ENCODE measurements at regions not wholly inside any gene's neighbourhood (a gene's known extent, or its start where the extent isn't known, plus 50 kb on each side); places are given as distances from the start of the nearest gene placed in this dataset.

- Histone ChIP-seq H3K36me3 (ENCODE audit: insufficient read depth, low read length) (no peaks in the 10 kb centered on the region), H3K4me3 (ENCODE audit: low read depth, low read length, poor library complexity, severe bottlenecking) (no peak overlapping the region), H3K27ac (ENCODE audit: low read depth, low read length, poor library complexity, severe bottlenecking) (no peak overlapping the region), H2AFZ (ENCODE audit: low read length) (no peak overlapping the region), H3K79me2 (ENCODE audit: insufficient read depth, low read length) (no peaks in the 10 kb centered on the region), H4K20me1 (ENCODE audit: insufficient read depth, low read length) (no peaks in the 10 kb centered on the region), H3K4me1 (ENCODE audit: insufficient read depth, low read length, severe bottlenecking) (no peaks in the 10 kb centered on the region), H3K9ac (ENCODE audit: low read length) (no peak overlapping the region), H3K27me3 (ENCODE audit: insufficient read depth, low read length) (no peaks in the 10 kb centered on the region), H3K9me3 (ENCODE audit: low read length) (no peaks in the 10 kb centered on the region), H3F3A (ENCODE audit: insufficient read depth, low read length) (no peaks in the 10 kb centered on the region), H3K4me2 (ENCODE audit: low read length) (no peak overlapping the region), H3K9me2 (ENCODE audit: low read depth, low read length) (no peaks in the 10 kb centered on the region)
- TF ChIP-seq CTCF (IDR thresholded peaks at IDR 0.05; ENCODE audit: low read length) (no peak), EZH2 (IDR thresholded peaks at IDR 0.05; ENCODE audit: borderline replicate concordance, low read length) (no peak)
These were observed 203.3 kb upstream of the SPOPL start for GRCh38 chr2:138298120-138298814.

- no peaks in the 10 kb centered on the region for H3K27me3 ChIP-seq (ENCODE audit: insufficient read depth, low read length)
- no peak overlapping the region for H3K4me3 ChIP-seq (ENCODE audit: low read depth, low read length, poor library complexity, severe bottlenecking)
- no peak overlapping the region for H2AFZ ChIP-seq (ENCODE audit: low read length)
- no peaks in the 10 kb centered on the region for H3F3A ChIP-seq (ENCODE audit: insufficient read depth, low read length)
- H4K20me1 ChIP-seq (ENCODE audit: insufficient read depth, low read length), result no peaks in the 10 kb centered on the region
- H3K4me2 ChIP-seq (ENCODE audit: low read length), result no peak overlapping the region
- no peak overlapping the region for H3K27ac ChIP-seq (ENCODE audit: low read depth, low read length, poor library complexity, severe bottlenecking)
- H3K79me2 ChIP-seq (ENCODE audit: insufficient read depth, low read length), result no peaks in the 10 kb centered on the region
- H3K4me1 ChIP-seq (ENCODE audit: insufficient read depth, low read length, severe bottlenecking), result no peaks in the 10 kb centered on the region
- no peaks in the 10 kb centered on the region for H3K9me2 ChIP-seq (ENCODE audit: low read depth, low read length)
- H3K36me3 ChIP-seq (ENCODE audit: insufficient read depth, low read length), result no peaks in the 10 kb centered on the region
- no peak overlapping the region for H3K9ac ChIP-seq (ENCODE audit: low read length)
- H3K9me3 ChIP-seq (ENCODE audit: low read length), result no peaks in the 10 kb centered on the region
- no peak for TF ChIP-seq CTCF (IDR thresholded peaks at IDR 0.05; ENCODE audit: low read length)
- no peak for TF ChIP-seq EZH2 (IDR thresholded peaks at IDR 0.05; ENCODE audit: borderline replicate concordance, low read length)
These were observed 202.7 kb upstream of the SPOPL start for GRCh38 chr2:138298900-138299299.

GRCh38 chr2:138306626-138307025, 194.9 kb upstream of the SPOPL start:
- Histone ChIP-seq H3K27ac (ENCODE audit: low read depth, low read length, poor library complexity, severe bottlenecking) (no peak overlapping the region), H3K27me3 (ENCODE audit: insufficient read depth, low read length) (no peaks in the 10 kb centered on the region)
- TF ChIP-seq CTCF (IDR thresholded peaks at IDR 0.05; ENCODE audit: low read length), result no peak
- no peak for TF ChIP-seq EZH2 (IDR thresholded peaks at IDR 0.05; ENCODE audit: borderline replicate concordance, low read length)

More at GRCh38 chr2:138306626-138307025, 194.9 kb upstream of the SPOPL start:
- Histone ChIP-seq H3K4me1 (ENCODE audit: insufficient read depth, low read length, severe bottlenecking) (no peaks in the 10 kb centered on the region), H4K20me1 (ENCODE audit: insufficient read depth, low read length) (no peaks in the 10 kb centered on the region), H3K9ac (ENCODE audit: low read length) (no peak overlapping the region), H3F3A (ENCODE audit: insufficient read depth, low read length) (no peaks in the 10 kb centered on the region), H3K9me2 (ENCODE audit: low read depth, low read length) (no peaks in the 10 kb centered on the region), H3K79me2 (ENCODE audit: insufficient read depth, low read length) (no peaks in the 10 kb centered on the region), H3K9me3 (ENCODE audit: low read length) (no peaks in the 10 kb centered on the region), H3K4me3 (ENCODE audit: low read depth, low read length, poor library complexity, severe bottlenecking) (no peak overlapping the region), H3K36me3 (ENCODE audit: insufficient read depth, low read length) (no peaks in the 10 kb centered on the region), H3K4me2 (ENCODE audit: low read length) (no peak overlapping the region), H2AFZ (ENCODE audit: low read length) (no peak overlapping the region)
